A673 (cell line): ENCODE measurements at regions not wholly inside any gene's neighbourhood (a gene's known extent, or its start where the extent isn't known, plus 50 kb on each side); places are given as distances from the start of the nearest gene placed in this dataset.

Experiments used
- EZH2 ChIP-seq: fragments of 200-600 bp; sonication (generic); IDR thresholded peaks from 2 replicates; pipeline ENCODE4 v1.6.1; 2017; ENCODE audit warnings: borderline replicate concordance, low read depth, mild to moderate bottlenecking, mixed read lengths, antibody characterized with exemption, low read length; ENCODE audit not compliant: poor library complexity, severe bottlenecking
- TF ChIP-seq, protein P1 (sequence below): fragments of 300-800, 200-600 bp; sonication (generic); conservative IDR thresholded peaks from 2 replicates; pipeline ENCODE4 v1.5.1; 2017; ENCODE audit warnings: low read depth, mild to moderate bottlenecking, antibody characterized with exemption, low read length, moderate library complexity, mixed read lengths

DNA sequence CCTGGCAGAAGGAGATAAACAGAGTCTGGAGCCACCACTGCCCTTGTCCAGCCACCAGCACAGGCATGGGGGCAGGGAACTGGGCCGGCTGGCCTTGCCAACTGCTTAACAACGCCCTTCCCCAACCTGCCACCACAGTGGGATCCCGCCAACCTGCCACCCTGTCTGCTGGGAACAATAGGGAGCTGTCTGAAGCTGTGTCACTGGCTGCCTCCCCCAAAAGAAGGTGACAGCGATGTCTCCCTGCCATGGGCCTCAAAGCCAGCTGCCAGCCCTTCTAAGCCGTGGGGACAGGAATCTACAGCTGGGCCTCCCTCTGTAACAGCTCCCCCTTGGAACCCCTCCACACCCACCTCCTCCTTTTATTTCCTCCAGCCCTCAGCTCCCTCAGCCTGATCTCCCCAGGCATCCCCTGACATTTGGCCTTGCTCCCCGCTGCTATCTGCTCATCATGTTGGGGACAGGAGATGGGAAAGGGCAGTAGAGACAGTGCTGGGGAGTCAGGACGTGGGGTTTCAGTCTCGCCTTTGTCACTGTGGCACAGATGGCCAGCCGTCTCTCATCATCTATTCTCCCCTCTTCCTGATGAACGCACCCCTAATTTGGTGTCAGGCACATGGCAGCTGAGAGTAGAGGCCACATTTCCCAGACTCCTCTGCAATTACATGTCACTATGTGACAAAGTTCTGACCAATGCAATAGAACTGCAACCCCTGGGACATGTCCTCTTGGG, 51.3 kb upstream of the PRDM11 start:
- TF ChIP-seq, protein P1, sequence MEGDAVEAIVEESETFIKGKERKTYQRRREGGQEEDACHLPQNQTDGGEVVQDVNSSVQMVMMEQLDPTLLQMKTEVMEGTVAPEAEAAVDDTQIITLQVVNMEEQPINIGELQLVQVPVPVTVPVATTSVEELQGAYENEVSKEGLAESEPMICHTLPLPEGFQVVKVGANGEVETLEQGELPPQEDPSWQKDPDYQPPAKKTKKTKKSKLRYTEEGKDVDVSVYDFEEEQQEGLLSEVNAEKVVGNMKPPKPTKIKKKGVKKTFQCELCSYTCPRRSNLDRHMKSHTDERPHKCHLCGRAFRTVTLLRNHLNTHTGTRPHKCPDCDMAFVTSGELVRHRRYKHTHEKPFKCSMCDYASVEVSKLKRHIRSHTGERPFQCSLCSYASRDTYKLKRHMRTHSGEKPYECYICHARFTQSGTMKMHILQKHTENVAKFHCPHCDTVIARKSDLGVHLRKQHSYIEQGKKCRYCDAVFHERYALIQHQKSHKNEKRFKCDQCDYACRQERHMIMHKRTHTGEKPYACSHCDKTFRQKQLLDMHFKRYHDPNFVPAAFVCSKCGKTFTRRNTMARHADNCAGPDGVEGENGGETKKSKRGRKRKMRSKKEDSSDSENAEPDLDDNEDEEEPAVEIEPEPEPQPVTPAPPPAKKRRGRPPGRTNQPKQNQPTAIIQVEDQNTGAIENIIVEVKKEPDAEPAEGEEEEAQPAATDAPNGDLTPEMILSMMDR: no peak
- no peak for TF ChIP-seq EZH2
